HCT116 (cell line): ENCODE measurements at regions not wholly inside any gene's neighbourhood (a gene's known extent, or its start where the extent isn't known, plus 50 kb on each side); places are given as distances from the start of the nearest gene placed in this dataset.

Source experiments
- ATAC-seq: fragments of 200-7000 bp; cut with Tn5 transposase; 2 replicates; pipeline ENCODE4 v1.9.1; 2020; ENCODE audit warnings: mild to moderate bottlenecking, moderate library complexity
- BruUV-seq: library from RNA; stranded (reverse); fragments of 400-500 nt; replicated peaks from 2 replicates; lab custom pipeline; 2021; lab: Mats Ljungman, UMichigan
- CTCF ChIA-PET: fragments of 300-600 bp; sonication (Branson Sonifier 250); formaldehyde crosslinking; loops from one replicate; lab custom pipeline; 2021; ENCODE audit warnings: antibody characterized with exemption; lab: Charles Lee
- POLR2A ChIA-PET: fragments of 300-600, 350-600 bp; sonication (Branson Sonifier 250); formaldehyde crosslinking; loops from one replicate; lab custom pipeline; 2021; ENCODE audit warnings: antibody characterized with exemption; lab: Charles Lee
- RAD21 ChIA-PET, 2 experiments: fragments of 300-600 bp; sonication (Branson Sonifier 250); formaldehyde crosslinking; loops; one replicate each; lab custom pipeline; 2023; ENCODE audit warnings: low total read pairs in 2 of 2; ENCODE audit not compliant: uncharacterized antibody in 2 of 2, unreplicated experiment in 2 of 2, low non-redundant PET in 1 of 2; lab: Charles Lee
- DNase-seq: peaks from one replicate; pipeline ENCODE4 v3.0.0-alpha.2; 2010; ENCODE audit warnings: low read depth, low spot score
- H2AFZ ChIP-seq: fragments of 200-600 bp; shearing (Covaris generic), sonication (generic); 2 replicates; pipeline ENCODE4 v1.6.1; 2017; ENCODE audit warnings: low read depth, mixed run types, mixed read lengths, antibody characterized with exemption, low read length; ENCODE audit not compliant: poor library complexity, severe bottlenecking
- H3K27ac ChIP-seq: 2 replicates; pipeline ENCODE4 v1.5.1; 2012; ENCODE audit warnings: low read depth, low read length
- H3K27me3 ChIP-seq: fragments of 200-600 bp; sonication (generic); 2 replicates; pipeline ENCODE4 v1.6.1; 2016; ENCODE audit warnings: mixed run types, low read length, mixed read lengths; ENCODE audit not compliant: insufficient read depth
- H3K36me3 ChIP-seq, 2 experiments: fragments of 200-500 bp in 1 of 2; fragments of 200-600 bp in 1 of 2; sonication (Bioruptor generic) in 1 of 2; sonication (generic) in 1 of 2; 2 replicates each; pipeline versions ENCODE4 v1.5.1 to v1.6.1; 2014 to 2016; ENCODE audit warnings: low read length in 2 of 2, inconsistent platforms in 1 of 2, mixed read lengths in 1 of 2, mixed run types in 1 of 2; ENCODE audit not compliant: insufficient read depth in 2 of 2, control insufficient read depth in 1 of 2
- H3K4me1 ChIP-seq, 2 experiments: fragments of 200-600 bp in 1 of 2; sonication (generic) in 1 of 2; 2 replicates each; pipeline versions ENCODE4 v1.5.1 to v1.6.1; 2012 to 2017; ENCODE audit warnings: low read length in 2 of 2, inconsistent platforms in 1 of 2, mild to moderate bottlenecking in 1 of 2, mixed read lengths in 1 of 2, mixed run types in 1 of 2, moderate library complexity in 1 of 2; ENCODE audit not compliant: insufficient read depth in 2 of 2, control insufficient read depth in 1 of 2
- H3K4me2 ChIP-seq: fragments of 200-600 bp; sonication (generic); 2 replicates; pipeline ENCODE4 v1.6.1; 2017; ENCODE audit warnings: mixed run types, low read length, mixed read lengths
- H3K4me3 ChIP-seq, 2 experiments: fragments of 200-600 bp in 1 of 2; sonication (generic) in 1 of 2; replicated peaks in 1 of 2; 2 replicates each; pipeline ENCODE4 v1.5.1; 2011 to 2016; ENCODE audit warnings: low read length in 2 of 2, control low read depth in 1 of 2, low read depth in 1 of 2, mild to moderate bottlenecking in 1 of 2, mixed read lengths in 1 of 2, mixed run types in 1 of 2
- H3K79me2 ChIP-seq: fragments of 200-600 bp; sonication (generic); 2 replicates; pipeline ENCODE4 v1.6.1; 2017; ENCODE audit warnings: mild to moderate bottlenecking, mixed run types, low read length, moderate library complexity, mixed read lengths; ENCODE audit not compliant: insufficient read depth
- H3K9ac ChIP-seq: fragments of 200-600 bp; sonication (generic); 2 replicates; pipeline ENCODE4 v1.6.1; 2016; ENCODE audit warnings: low read length, mixed read lengths
- H3K9me2 ChIP-seq: fragments of 200-600 bp; sonication (generic), shearing (Covaris generic); 2 replicates; pipeline ENCODE4 v1.6.1; 2017; ENCODE audit warnings: mixed run types, mild to moderate bottlenecking, moderate library complexity; ENCODE audit not compliant: insufficient read depth
- H3K9me3 ChIP-seq, 2 experiments: fragments of 200-500 bp in 1 of 2; fragments of 200-600 bp in 1 of 2; sonication (Bioruptor generic) in 1 of 2; sonication (generic) in 1 of 2; 2 replicates each; pipeline ENCODE4 v1.6.1; 2014 to 2017; ENCODE audit warnings: low read length in 2 of 2, mixed read lengths in 2 of 2, inconsistent platforms in 1 of 2, low read depth in 1 of 2, mild to moderate bottlenecking in 1 of 2, mixed run types in 1 of 2, moderate library complexity in 1 of 2; ENCODE audit not compliant: control insufficient read depth in 1 of 2, insufficient read depth in 1 of 2
- H4K20me1 ChIP-seq: fragments of 200-600 bp; sonication (generic), shearing (Covaris generic); 2 replicates; pipeline ENCODE4 v1.6.1; 2017; ENCODE audit warnings: mixed run types, mild to moderate bottlenecking, moderate library complexity; ENCODE audit not compliant: insufficient read depth
- CBX3 ChIP-seq: IDR thresholded peaks from 2 replicates; pipeline ENCODE4 v1.6.1; 2012; ENCODE audit warnings: low read depth
- EGR1 ChIP-seq: IDR thresholded peaks from 2 replicates; pipeline ENCODE4 v1.6.1; 2012; ENCODE audit warnings: low read depth
- EZH2 ChIP-seq: fragments of 200-600 bp; sonication (generic); IDR thresholded peaks from 2 replicates; pipeline ENCODE4 v1.6.1; 2017; ENCODE audit warnings: antibody characterized with exemption, mixed run types
- EZH2phosphoT487 ChIP-seq: fragments of 200-600 bp; IDR thresholded peaks from 2 replicates; pipeline ENCODE4 v1.6.1; 2018; ENCODE audit warnings: antibody characterized with exemption, borderline replicate concordance
- FOSL1 ChIP-seq: IDR thresholded peaks from 2 replicates; pipeline ENCODE4 v1.6.1; 2012; ENCODE audit warnings: low read depth
- JUND ChIP-seq: IDR thresholded peaks from 2 replicates; pipeline ENCODE4 v1.6.1; 2012
- POLR2A ChIP-seq: IDR thresholded peaks from 2 replicates; pipeline ENCODE4 v1.7.0; 2011; ENCODE audit warnings: borderline replicate concordance; ENCODE audit not compliant: insufficient read depth, insufficient read length; ENCODE audit errors: extremely low read depth
- POLR2AphosphoS5 ChIP-seq: IDR thresholded peaks from 2 replicates; pipeline ENCODE4 v1.6.1; 2011; ENCODE audit warnings: mild to moderate bottlenecking, low read depth, low read length, moderate library complexity
- RAD21 ChIP-seq: IDR thresholded peaks from 2 replicates; pipeline ENCODE4 v1.6.1; 2012; ENCODE audit warnings: low read depth, mild to moderate bottlenecking
- SIN3A ChIP-seq: IDR thresholded peaks from 2 replicates; pipeline ENCODE4 v1.6.1; 2012; ENCODE audit warnings: low read depth
- SP1 ChIP-seq: IDR thresholded peaks from 2 replicates; pipeline ENCODE4 v1.6.1; 2012; ENCODE audit warnings: low read depth
- SRF ChIP-seq: IDR thresholded peaks from 2 replicates; pipeline ENCODE4 v1.6.1; 2012; ENCODE audit warnings: low read depth
- TCF7L2 ChIP-seq: IDR thresholded peaks from 2 replicates; pipeline ENCODE4 v1.7.0; 2011; ENCODE audit warnings: borderline replicate concordance, inconsistent platforms; ENCODE audit not compliant: insufficient read depth, insufficient read length; ENCODE audit errors: extremely low read depth
- intact Hi-C: fragments of 100-400 bp; cut with micrococcal nuclease; formaldehyde crosslinking; loops from 2 replicates; pipeline ENCODE4 v1.10.0; 2022
- TF ChIP-seq, protein P1 (sequence below): IDR thresholded peaks from 2 replicates; pipeline ENCODE4 v1.6.1; 2011; ENCODE audit warnings: mild to moderate bottlenecking, low read length, moderate library complexity; ENCODE audit not compliant: insufficient replicate concordance; ENCODE audit errors: extremely low read depth
- TF ChIP-seq, protein P2 (sequence below): IDR thresholded peaks from 2 replicates; pipeline ENCODE4 v1.6.1; 2012
- TF ChIP-seq, protein P3 (sequence below): IDR thresholded peaks from 2 replicates; pipeline ENCODE4 v1.6.1; 2012; ENCODE audit warnings: low read depth
- TF ChIP-seq, protein P4 (sequence below), 3 experiments: fragments of 200-600 bp in 1 of 3; sonication (generic) in 1 of 3; IDR thresholded peaks in 2 of 3; conservative IDR thresholded peaks in 1 of 3; 2 replicates each; pipeline ENCODE4 v1.5.1; 2012 to 2017; ENCODE audit warnings: low read depth in 2 of 3, low read length in 2 of 3, antibody characterized with exemption in 1 of 3, borderline replicate concordance in 1 of 3, control low read depth in 1 of 3, mild to moderate bottlenecking in 1 of 3, mixed read lengths in 1 of 3, mixed run types in 1 of 3, moderate library complexity in 1 of 3; ENCODE audit not compliant: insufficient read depth in 1 of 3
- TF ChIP-seq, protein P5 (sequence below): IDR thresholded peaks from 2 replicates; pipeline ENCODE4 v1.6.1; 2012

DNA sequence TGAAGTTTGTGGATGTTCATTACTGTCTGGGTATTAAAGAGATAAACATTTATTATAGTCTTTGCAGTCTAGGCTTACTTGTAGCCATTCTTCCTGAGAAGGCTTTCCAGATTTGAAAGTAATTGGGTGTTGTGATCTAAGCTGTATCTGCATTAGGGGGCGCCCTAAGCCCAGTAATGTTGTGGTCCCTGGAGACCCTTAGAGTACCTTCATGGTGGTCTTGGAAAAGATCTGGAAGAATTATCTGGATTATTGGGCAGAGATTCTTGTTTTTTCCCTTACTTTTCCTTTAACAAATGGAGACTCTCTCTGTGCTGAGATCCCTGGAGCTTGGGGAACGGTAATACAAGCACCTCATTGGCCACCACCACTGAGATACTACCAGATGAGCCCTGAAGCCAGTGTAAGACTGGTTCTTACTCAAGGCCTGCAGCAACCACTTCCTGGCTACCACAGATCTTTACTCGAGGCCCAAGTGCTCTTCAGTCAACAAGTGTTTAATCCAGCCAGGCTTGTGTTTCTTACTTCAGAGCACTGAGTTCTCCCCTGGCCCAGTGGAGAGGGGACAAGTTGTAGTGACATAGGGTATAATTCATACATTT is 63.1 kb downstream of the RTL3 start:
- H3K4me1 ChIP-seq: no peaks in the 10 kb centered on the region
- H3K9me3 ChIP-seq: no peaks in the 10 kb centered on the region
- H3K36me3 ChIP-seq: no peaks in the 10 kb centered on the region
- no TSS peak for BruUV-seq
- no peak overlapping the region for H3K9ac ChIP-seq
- no peaks in the 10 kb centered on the region for H3K79me2 ChIP-seq
- TF ChIP-seq EZH2 (no peak), FOSL1 (no peak), POLR2AphosphoS5 (no peak), CBX3 (no peak), EZH2phosphoT487 (no peak), TCF7L2 (no peak), POLR2A (no peak), SP1 (no peak), SRF (no peak), JUND (no peak), SIN3A (no peak), RAD21 (no peak), EGR1 (no peak)
- TF ChIP-seq, protein P1, sequence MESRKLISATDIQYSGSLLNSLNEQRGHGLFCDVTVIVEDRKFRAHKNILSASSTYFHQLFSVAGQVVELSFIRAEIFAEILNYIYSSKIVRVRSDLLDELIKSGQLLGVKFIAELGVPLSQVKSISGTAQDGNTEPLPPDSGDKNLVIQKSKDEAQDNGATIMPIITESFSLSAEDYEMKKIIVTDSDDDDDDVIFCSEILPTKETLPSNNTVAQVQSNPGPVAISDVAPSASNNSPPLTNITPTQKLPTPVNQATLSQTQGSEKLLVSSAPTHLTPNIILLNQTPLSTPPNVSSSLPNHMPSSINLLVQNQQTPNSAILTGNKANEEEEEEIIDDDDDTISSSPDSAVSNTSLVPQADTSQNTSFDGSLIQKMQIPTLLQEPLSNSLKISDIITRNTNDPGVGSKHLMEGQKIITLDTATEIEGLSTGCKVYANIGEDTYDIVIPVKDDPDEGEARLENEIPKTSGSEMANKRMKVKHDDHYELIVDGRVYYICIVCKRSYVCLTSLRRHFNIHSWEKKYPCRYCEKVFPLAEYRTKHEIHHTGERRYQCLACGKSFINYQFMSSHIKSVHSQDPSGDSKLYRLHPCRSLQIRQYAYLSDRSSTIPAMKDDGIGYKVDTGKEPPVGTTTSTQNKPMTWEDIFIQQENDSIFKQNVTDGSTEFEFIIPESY: no peak
- TF ChIP-seq, protein P2, sequence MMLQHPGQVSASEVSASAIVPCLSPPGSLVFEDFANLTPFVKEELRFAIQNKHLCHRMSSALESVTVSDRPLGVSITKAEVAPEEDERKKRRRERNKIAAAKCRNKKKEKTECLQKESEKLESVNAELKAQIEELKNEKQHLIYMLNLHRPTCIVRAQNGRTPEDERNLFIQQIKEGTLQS: no peak
- TF ChIP-seq, protein P3, sequence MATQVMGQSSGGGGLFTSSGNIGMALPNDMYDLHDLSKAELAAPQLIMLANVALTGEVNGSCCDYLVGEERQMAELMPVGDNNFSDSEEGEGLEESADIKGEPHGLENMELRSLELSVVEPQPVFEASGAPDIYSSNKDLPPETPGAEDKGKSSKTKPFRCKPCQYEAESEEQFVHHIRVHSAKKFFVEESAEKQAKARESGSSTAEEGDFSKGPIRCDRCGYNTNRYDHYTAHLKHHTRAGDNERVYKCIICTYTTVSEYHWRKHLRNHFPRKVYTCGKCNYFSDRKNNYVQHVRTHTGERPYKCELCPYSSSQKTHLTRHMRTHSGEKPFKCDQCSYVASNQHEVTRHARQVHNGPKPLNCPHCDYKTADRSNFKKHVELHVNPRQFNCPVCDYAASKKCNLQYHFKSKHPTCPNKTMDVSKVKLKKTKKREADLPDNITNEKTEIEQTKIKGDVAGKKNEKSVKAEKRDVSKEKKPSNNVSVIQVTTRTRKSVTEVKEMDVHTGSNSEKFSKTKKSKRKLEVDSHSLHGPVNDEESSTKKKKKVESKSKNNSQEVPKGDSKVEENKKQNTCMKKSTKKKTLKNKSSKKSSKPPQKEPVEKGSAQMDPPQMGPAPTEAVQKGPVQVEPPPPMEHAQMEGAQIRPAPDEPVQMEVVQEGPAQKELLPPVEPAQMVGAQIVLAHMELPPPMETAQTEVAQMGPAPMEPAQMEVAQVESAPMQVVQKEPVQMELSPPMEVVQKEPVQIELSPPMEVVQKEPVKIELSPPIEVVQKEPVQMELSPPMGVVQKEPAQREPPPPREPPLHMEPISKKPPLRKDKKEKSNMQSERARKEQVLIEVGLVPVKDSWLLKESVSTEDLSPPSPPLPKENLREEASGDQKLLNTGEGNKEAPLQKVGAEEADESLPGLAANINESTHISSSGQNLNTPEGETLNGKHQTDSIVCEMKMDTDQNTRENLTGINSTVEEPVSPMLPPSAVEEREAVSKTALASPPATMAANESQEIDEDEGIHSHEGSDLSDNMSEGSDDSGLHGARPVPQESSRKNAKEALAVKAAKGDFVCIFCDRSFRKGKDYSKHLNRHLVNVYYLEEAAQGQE: no peak
- TF ChIP-seq, protein P4, sequence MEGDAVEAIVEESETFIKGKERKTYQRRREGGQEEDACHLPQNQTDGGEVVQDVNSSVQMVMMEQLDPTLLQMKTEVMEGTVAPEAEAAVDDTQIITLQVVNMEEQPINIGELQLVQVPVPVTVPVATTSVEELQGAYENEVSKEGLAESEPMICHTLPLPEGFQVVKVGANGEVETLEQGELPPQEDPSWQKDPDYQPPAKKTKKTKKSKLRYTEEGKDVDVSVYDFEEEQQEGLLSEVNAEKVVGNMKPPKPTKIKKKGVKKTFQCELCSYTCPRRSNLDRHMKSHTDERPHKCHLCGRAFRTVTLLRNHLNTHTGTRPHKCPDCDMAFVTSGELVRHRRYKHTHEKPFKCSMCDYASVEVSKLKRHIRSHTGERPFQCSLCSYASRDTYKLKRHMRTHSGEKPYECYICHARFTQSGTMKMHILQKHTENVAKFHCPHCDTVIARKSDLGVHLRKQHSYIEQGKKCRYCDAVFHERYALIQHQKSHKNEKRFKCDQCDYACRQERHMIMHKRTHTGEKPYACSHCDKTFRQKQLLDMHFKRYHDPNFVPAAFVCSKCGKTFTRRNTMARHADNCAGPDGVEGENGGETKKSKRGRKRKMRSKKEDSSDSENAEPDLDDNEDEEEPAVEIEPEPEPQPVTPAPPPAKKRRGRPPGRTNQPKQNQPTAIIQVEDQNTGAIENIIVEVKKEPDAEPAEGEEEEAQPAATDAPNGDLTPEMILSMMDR (IDR thresholded peaks at IDR 0.05 in 2 of 3, conservative IDR thresholded peaks at IDR 0.05 in 1 of 3; ENCODE audit: borderline replicate concordance in 1 of 3, insufficient read depth in 1 of 3, low read depth in 2 of 3, low read length in 2 of 3): no peak; a peak in 1 of 6 replicates
- TF ChIP-seq, protein P5, sequence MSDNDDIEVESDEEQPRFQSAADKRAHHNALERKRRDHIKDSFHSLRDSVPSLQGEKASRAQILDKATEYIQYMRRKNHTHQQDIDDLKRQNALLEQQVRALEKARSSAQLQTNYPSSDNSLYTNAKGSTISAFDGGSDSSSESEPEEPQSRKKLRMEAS: no peak
- TF ChIP-seq, all 23 proteins: peak for 0
- Histone ChIP-seq H3K4me3 (no peak overlapping the region), H3K9me2 (no peaks in the 10 kb centered on the region), H3K27ac (no peak overlapping the region), H3K4me2 (no peak overlapping the region), H3K27me3 (no peaks in the 10 kb centered on the region), H4K20me1 (no peaks in the 10 kb centered on the region), H2AFZ (no peak overlapping the region)
- no peak for ATAC-seq
- ChIA-PET RAD21 (no interaction called here), CTCF (no interaction called here), POLR2A (no interaction called here)
- DNase-seq: no peak
- intact Hi-C loops: no loop called here
